ENCODE measurements at regions not wholly inside any gene's neighbourhood (a gene's known extent, or its start where the extent isn't known, plus 50 kb on each side); places are given as distances from the start of the nearest gene placed in this dataset.

DNA sequence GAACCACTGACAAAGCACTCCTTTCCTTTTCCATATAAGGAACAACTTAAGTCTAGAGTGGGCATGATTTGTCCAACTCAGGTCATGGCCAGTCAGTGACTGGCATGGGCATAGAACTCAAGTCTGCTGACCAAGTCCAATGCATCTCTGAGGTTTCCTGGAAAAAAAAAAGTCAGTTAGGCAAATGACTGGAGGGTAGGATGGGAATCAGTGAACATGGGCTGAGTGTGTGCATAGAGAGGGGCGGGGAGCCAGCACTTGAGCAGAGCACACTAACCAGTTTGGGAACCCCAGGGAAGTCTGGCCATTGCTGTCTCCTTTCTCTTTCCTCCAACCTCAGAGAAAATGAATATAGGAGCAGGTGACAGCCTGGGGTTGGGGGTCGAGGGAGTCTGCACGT lies 53.6 kb upstream of the FMOD start:
- Histone ChIP-seq H3K27me3 (ENCODE audit: control insufficient read depth in 1 of 2, insufficient read depth in 2 of 2, low read length in 2 of 2) (peaks cover 0 to 15% of the 10 kb centered on the region in 2 experiments; a peak in 2 of 5 replicates), H3K4me1 (ENCODE audit: insufficient read depth, low read length) (no peaks in the 10 kb centered on the region), H3K9ac (ENCODE audit: insufficient read depth, low read depth, low read length) (no peak overlapping the region), H3K79me2 (ENCODE audit: insufficient read depth, low read length) (no peaks in the 10 kb centered on the region), H3K36me3 (replicated peaks in 1 of 2; ENCODE audit: control insufficient read depth in 1 of 2, insufficient read depth in 2 of 2, low read length in 2 of 2) (no peaks in the 10 kb centered on the region), H2AFZ (ENCODE audit: low read length) (no peak overlapping the region), H3K4me2 (ENCODE audit: low read depth, low read length) (no peak overlapping the region), H3K9me3 (ENCODE audit: low read length) (no peaks in the 10 kb centered on the region), H3K27ac (ENCODE audit: extremely low read length, insufficient read depth, low read length) (no peak overlapping the region), H4K20me1 (ENCODE audit: insufficient read depth, low read length) (no peaks in the 10 kb centered on the region), H3K4me3 (replicated peaks in 1 of 3; ENCODE audit: insufficient read depth in 1 of 3, low read depth in 2 of 3, low read length in 3 of 3) (no peak overlapping the region)
- ATAC-seq (no peak), DNase-seq (ENCODE audit: low spot score) (no peak), FAIRE-seq (no peak)
- BruUV-seq (replicated peaks): no TSS peak
- intact Hi-C loops (cut with micrococcal nuclease; ENCODE audit: unreplicated experiment): no loop called here
- TF ChIP-seq ZZZ3 (CRISPR knock-in tag; IDR thresholded peaks at IDR 0.05; ENCODE audit: borderline replicate concordance) (no peak), ZFYVE20 (CRISPR knock-in tag; IDR thresholded peaks at IDR 0.05; ENCODE audit: borderline replicate concordance, low read depth) (no peak), FOXA3 (CRISPR knock-in tag; IDR thresholded peaks at IDR 0.05) (no peak), ZNF441 (CRISPR knock-in tag; IDR thresholded peaks at IDR 0.05; ENCODE audit: borderline replicate concordance) (no peak), ZSCAN20 (CRISPR knock-in tag; IDR thresholded peaks at IDR 0.05; ENCODE audit: borderline replicate concordance) (no peak)
- TF ChIP-seq, protein P1, sequence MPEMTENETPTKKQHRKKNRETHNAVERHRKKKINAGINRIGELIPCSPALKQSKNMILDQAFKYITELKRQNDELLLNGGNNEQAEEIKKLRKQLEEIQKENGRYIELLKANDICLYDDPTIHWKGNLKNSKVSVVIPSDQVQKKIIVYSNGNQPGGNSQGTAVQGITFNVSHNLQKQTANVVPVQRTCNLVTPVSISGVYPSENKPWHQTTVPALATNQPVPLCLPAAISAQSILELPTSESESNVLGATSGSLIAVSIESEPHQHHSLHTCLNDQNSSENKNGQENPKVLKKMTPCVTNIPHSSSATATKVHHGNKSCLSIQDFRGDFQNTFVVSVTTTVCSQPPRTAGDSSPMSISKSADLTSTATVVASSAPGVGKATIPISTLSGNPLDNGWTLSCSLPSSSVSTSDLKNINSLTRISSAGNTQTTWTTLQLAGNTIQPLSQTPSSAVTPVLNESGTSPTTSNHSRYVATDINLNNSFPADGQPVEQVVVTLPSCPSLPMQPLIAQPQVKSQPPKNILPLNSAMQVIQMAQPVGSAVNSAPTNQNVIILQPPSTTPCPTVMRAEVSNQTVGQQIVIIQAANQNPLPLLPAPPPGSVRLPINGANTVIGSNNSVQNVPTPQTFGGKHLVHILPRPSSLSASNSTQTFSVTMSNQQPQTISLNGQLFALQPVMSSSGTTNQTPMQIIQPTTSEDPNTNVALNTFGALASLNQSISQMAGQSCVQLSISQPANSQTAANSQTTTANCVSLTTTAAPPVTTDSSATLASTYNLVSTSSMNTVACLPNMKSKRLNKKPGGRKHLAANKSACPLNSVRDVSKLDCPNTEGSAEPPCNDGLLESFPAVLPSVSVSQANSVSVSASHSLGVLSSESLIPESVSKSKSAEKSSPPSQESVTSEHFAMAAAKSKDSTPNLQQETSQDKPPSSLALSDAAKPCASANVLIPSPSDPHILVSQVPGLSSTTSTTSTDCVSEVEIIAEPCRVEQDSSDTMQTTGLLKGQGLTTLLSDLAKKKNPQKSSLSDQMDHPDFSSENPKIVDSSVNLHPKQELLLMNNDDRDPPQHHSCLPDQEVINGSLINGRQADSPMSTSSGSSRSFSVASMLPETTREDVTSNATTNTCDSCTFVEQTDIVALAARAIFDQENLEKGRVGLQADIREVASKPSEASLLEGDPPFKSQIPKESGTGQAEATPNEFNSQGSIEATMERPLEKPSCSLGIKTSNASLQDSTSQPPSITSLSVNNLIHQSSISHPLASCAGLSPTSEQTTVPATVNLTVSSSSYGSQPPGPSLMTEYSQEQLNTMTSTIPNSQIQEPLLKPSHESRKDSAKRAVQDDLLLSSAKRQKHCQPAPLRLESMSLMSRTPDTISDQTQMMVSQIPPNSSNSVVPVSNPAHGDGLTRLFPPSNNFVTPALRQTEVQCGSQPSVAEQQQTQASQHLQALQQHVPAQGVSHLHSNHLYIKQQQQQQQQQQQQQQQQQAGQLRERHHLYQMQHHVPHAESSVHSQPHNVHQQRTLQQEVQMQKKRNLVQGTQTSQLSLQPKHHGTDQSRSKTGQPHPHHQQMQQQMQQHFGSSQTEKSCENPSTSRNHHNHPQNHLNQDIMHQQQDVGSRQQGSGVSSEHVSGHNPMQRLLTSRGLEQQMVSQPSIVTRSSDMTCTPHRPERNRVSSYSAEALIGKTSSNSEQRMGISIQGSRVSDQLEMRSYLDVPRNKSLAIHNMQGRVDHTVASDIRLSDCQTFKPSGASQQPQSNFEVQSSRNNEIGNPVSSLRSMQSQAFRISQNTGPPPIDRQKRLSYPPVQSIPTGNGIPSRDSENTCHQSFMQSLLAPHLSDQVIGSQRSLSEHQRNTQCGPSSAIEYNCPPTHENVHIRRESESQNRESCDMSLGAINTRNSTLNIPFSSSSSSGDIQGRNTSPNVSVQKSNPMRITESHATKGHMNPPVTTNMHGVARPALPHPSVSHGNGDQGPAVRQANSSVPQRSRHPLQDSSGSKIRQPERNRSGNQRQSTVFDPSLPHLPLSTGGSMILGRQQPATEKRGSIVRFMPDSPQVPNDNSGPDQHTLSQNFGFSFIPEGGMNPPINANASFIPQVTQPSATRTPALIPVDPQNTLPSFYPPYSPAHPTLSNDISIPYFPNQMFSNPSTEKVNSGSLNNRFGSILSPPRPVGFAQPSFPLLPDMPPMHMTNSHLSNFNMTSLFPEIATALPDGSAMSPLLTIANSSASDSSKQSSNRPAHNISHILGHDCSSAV (CRISPR knock-in tag; IDR thresholded peaks at IDR 0.05; ENCODE audit: borderline replicate concordance): no peak
- TF ChIP-seq, protein P2, sequence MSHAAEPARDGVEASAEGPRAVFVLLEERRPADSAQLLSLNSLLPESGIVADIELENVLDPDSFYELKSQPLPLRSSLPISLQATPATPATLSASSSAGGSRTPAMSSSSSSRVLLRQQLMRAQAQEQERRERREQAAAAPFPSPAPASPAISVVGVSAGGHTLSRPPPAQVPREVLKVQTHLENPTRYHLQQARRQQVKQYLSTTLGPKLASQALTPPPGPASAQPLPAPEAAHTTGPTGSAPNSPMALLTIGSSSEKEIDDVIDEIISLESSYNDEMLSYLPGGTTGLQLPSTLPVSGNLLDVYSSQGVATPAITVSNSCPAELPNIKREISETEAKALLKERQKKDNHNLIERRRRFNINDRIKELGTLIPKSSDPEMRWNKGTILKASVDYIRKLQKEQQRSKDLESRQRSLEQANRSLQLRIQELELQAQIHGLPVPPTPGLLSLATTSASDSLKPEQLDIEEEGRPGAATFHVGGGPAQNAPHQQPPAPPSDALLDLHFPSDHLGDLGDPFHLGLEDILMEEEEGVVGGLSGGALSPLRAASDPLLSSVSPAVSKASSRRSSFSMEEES (CRISPR knock-in tag; IDR thresholded peaks at IDR 0.05): no peak
- 0% methylated on average over 3 of the region's 3 CpGs for WGBS (ENCODE audit: low lambda C conversion rate)
- ChIA-PET CTCF (ENCODE audit: low intra/inter-chr PET ratio, low total read pairs) (no interaction called here), POLR2A (no interaction called here)
- in situ Hi-C loops (cut with HindIII; ENCODE audit: extremely low pct_ligation_motif_present, low pct_unique_long_range_greater_than_20kb): no loop called here
